ENCODE measurements at regions not wholly inside any gene's neighbourhood (a gene's known extent, or its start where the extent isn't known, plus 50 kb on each side); places are given as distances from the start of the nearest gene placed in this dataset.

DNA sequence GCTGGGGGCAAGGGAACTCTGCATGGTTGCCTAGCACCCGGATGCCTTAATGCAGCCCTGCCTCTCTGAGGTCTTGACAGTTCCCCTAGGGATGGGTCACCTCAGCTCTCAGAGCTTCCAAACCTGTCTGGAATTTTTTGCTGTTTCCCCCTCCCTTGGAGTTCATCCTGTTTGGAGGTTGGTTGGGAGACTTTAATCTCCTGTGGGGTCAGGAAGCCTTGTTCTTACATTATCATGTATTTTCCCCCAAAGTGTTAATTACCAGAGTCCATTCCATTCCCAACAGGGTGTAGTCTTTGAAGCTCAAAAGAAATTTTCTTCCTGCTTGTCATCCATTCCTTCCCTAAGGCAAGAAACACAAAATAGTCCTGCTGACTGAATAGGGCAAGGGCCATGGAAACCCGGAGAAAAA, 150.3 kb upstream of the SPRY4 start:
- Histone ChIP-seq H4K20me1 (ENCODE audit: insufficient read depth, low read length) (no peaks in the 10 kb centered on the region), H3K9me3 (replicated peaks in 1 of 2; ENCODE audit: control insufficient read depth in 1 of 2, insufficient read depth in 1 of 2, low read length in 2 of 2) (peaks cover 9 to 12% of the 10 kb centered on the region in 2 donors), H3K79me2 (ENCODE audit: insufficient read depth, low read length) (no peaks in the 10 kb centered on the region), H3K9ac (ENCODE audit: insufficient read depth, low read length, poor library complexity, severe bottlenecking) (no peak overlapping the region), H2AFZ (ENCODE audit: insufficient read depth, low read depth, low read length, poor library complexity, severe bottlenecking) (no peak overlapping the region), H3K27me3 (ENCODE audit: control insufficient read depth in 2 of 2, insufficient read depth in 2 of 2, low read length in 2 of 2) (no peaks in the 10 kb centered on the region), H3K27ac (ENCODE audit: low read depth in 1 of 2, low read length in 2 of 2) (no peak overlapping the region), H3K4me2 (replicated peaks; ENCODE audit: extremely low read depth, low read length, poor library complexity, severe bottlenecking) (no peak overlapping the region), H3K4me3 (replicated peaks in 1 of 3; ENCODE audit: low read depth in 2 of 3, low read length in 3 of 3) (no peak overlapping the region), H3K36me3 (replicated peaks in 1 of 2; ENCODE audit: control insufficient read depth in 1 of 2, insufficient read depth in 2 of 2, low read length in 2 of 2) (no peaks in the 10 kb centered on the region), H3K4me1 (ENCODE audit: control insufficient read depth in 1 of 2, insufficient read depth in 2 of 2, low read length in 2 of 2) (no peaks in the 10 kb centered on the region)
- no peak for DNase-seq
- H3K36me3 Mint-ChIP-seq: no peaks in the 10 kb centered on the region
- H3K27ac Mint-ChIP-seq: no peak overlapping the region
- TF ChIP-seq, protein P1, sequence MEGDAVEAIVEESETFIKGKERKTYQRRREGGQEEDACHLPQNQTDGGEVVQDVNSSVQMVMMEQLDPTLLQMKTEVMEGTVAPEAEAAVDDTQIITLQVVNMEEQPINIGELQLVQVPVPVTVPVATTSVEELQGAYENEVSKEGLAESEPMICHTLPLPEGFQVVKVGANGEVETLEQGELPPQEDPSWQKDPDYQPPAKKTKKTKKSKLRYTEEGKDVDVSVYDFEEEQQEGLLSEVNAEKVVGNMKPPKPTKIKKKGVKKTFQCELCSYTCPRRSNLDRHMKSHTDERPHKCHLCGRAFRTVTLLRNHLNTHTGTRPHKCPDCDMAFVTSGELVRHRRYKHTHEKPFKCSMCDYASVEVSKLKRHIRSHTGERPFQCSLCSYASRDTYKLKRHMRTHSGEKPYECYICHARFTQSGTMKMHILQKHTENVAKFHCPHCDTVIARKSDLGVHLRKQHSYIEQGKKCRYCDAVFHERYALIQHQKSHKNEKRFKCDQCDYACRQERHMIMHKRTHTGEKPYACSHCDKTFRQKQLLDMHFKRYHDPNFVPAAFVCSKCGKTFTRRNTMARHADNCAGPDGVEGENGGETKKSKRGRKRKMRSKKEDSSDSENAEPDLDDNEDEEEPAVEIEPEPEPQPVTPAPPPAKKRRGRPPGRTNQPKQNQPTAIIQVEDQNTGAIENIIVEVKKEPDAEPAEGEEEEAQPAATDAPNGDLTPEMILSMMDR (IDR thresholded peaks at IDR 0.05): no peak
- 100% methylated on average over 2 of the region's 2 CpGs for WGBS (ENCODE audit: insufficient coverage)
- intact Hi-C loops (cut with micrococcal nuclease): no loop called here
- H3K9me3 Mint-ChIP-seq: peaks cover 8 to 15% (median 10%) of the 10 kb centered on the region in 7 donors
- no peaks in the 10 kb centered on the region for H3K4me1 Mint-ChIP-seq
- H3K27me3 Mint-ChIP-seq (ENCODE audit: low read depth in 3 of 3): peaks cover 3 to 16% (median 11%) of the 10 kb centered on the region in 3 donors
- no peak overlapping the region for H3K4me3 Mint-ChIP-seq

DNA sequence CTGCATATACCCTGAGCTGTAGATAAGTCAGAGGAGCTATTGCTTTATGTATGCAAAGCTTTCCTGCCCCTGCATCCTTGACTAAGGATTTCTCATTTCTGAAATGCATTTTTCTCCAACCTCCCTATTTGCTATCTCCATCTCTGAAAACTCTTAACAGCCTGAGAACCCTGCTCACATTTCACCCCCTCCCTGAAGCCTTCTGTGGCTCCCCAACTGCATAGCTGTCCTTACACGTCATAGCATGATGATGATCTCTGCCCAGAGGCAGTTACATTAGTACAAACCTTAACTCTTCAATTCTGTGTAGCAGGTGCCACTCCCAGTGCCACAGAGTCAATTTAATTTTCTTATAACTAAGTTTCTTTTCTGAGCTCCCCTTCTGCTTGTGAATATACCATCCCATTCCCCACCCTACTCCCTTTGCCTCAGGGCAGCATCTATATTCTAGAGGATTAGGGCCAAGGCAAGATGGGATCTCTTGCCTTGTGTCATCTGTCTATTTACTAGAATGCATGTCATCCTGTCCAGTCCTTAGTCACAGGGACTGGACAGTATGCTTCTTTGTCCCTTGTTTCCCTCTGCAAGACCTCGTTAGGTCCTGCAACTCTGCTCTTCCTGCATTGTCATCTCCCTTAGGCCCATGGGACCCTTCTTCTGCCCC, 149.7 kb upstream of the SPRY4 start:
- no peak for DNase-seq
- Mint-ChIP-seq H3K27ac (no peak overlapping the region), H3K9me3 (peaks cover 4 to 10% (median 6%) of the 10 kb centered on the region in 7 donors), H3K4me3 (no peak overlapping the region), H3K4me1 (no peaks in the 10 kb centered on the region), H3K36me3 (no peaks in the 10 kb centered on the region), H3K27me3 (ENCODE audit: low read depth in 3 of 3) (peaks cover 3 to 13% (median 11%) of the 10 kb centered on the region in 3 donors)
- H3K27me3 ChIP-seq (ENCODE audit: control insufficient read depth in 2 of 2, insufficient read depth in 2 of 2, low read length in 2 of 2): no peaks in the 10 kb centered on the region
- H3K9me3 ChIP-seq (replicated peaks in 1 of 2; ENCODE audit: control insufficient read depth in 1 of 2, insufficient read depth in 1 of 2, low read length in 2 of 2): peaks cover 6 to 9% of the 10 kb centered on the region in 2 donors
- H3K4me3 ChIP-seq (replicated peaks in 1 of 3; ENCODE audit: low read depth in 2 of 3, low read length in 3 of 3): no peak overlapping the region
- 59% methylated on average over 2 of the region's 2 CpGs for WGBS (ENCODE audit: insufficient coverage)
- no peak overlapping the region for H2AFZ ChIP-seq (ENCODE audit: insufficient read depth, low read depth, low read length, poor library complexity, severe bottlenecking)
- H3K27ac ChIP-seq (ENCODE audit: low read depth in 1 of 2, low read length in 2 of 2): no peak overlapping the region
- TF ChIP-seq, protein P1 (IDR thresholded peaks at IDR 0.05): no peak
- no peak overlapping the region for H3K4me2 ChIP-seq (replicated peaks; ENCODE audit: extremely low read depth, low read length, poor library complexity, severe bottlenecking)
- H3K36me3 ChIP-seq (replicated peaks in 1 of 2; ENCODE audit: control insufficient read depth in 1 of 2, insufficient read depth in 2 of 2, low read length in 2 of 2): no peaks in the 10 kb centered on the region
- H3K79me2 ChIP-seq (ENCODE audit: insufficient read depth, low read length): no peaks in the 10 kb centered on the region
- intact Hi-C loops (cut with micrococcal nuclease): no loop called here
- no peak overlapping the region for H3K9ac ChIP-seq (ENCODE audit: insufficient read depth, low read length, poor library complexity, severe bottlenecking)
- no peaks in the 10 kb centered on the region for H4K20me1 ChIP-seq (ENCODE audit: insufficient read depth, low read length)
- H3K4me1 ChIP-seq (ENCODE audit: control insufficient read depth in 1 of 2, insufficient read depth in 2 of 2, low read length in 2 of 2): no peaks in the 10 kb centered on the region

Measured in CD14-positive monocyte (primary cell).